GM12891 (cell line): ENCODE measurements at regions not wholly inside any gene's neighbourhood (a gene's known extent, or its start where the extent isn't known, plus 50 kb on each side); places are given as distances from the start of the nearest gene placed in this dataset.
A peak's percentile ranks its signal among the peaks of the same experiment; 100 is the strongest.
"Not testable (repeated sequence)": the region's sequence is repeated elsewhere in the genome, so short reads cannot be mapped to it uniquely, and the experiment has no call there.

Experiments used
- DNase-seq: peaks from one replicate; pipeline ENCODE4 v3.0.0; 2011; ENCODE audit warnings: low spot score; ENCODE audit not compliant: insufficient read length
- FAIRE-seq: peaks from 2 replicates; lab custom pipeline; 2011; peaks lifted over from hg19 to GRCh38; lab: Jason Lieb, UNC
- PAX5 ChIP-seq: IDR thresholded peaks from 2 replicates; pipeline ENCODE4 v1.6.1; 2011; ENCODE audit warnings: low read length, moderate library complexity, mild to moderate bottlenecking; ENCODE audit not compliant: insufficient read depth, severe bottlenecking
- POLR2A ChIP-seq: IDR thresholded peaks from 2 replicates; pipeline ENCODE4 v1.6.1; 2011; ENCODE audit warnings: low read depth, low read length, control low read depth
- POLR2AphosphoS5 ChIP-seq: IDR thresholded peaks from 2 replicates; pipeline ENCODE4 v1.6.1; 2011; ENCODE audit warnings: low read depth, low read length, control low read depth
- POU2F2 ChIP-seq: IDR thresholded peaks from 2 replicates; pipeline ENCODE4 v1.6.1; 2011; ENCODE audit warnings: low read depth, mild to moderate bottlenecking, control low read depth, low read length, moderate library complexity
- SPI1 ChIP-seq: IDR thresholded peaks from 2 replicates; pipeline ENCODE4 v1.6.1; 2011; ENCODE audit warnings: low read depth, low read length, control low read depth
- TAF1 ChIP-seq: IDR thresholded peaks from 2 replicates; pipeline ENCODE4 v1.6.1; 2011; ENCODE audit warnings: low read depth, low read length, control low read depth

DNA sequence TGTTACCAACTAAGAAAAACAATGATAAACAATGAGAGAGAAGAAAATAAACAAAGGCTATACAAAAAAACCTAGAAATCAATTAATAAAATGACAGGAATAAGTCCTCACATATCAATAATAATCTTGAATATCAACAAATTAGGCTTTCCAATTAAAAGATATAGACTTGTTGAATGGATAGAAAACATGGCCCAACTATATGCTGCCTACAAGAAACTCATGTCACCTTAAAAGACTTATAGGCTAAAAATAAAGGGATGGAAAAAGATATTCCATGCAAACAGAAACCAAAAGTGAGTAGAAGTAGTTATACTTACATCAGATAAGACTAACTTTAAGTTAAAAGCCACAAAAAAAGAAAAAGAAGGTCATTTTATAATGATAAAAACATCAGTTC lies 183.9 kb downstream of the MYRFL start:
- DNase-seq, result no peak
- no peak for FAIRE-seq
- TF ChIP-seq POLR2A, result no peak
- TF ChIP-seq POLR2AphosphoS5, result no peak
- TF ChIP-seq POU2F2, result no peak
- no peak for TF ChIP-seq PAX5
- TF ChIP-seq TAF1, result no peak
- no peak for TF ChIP-seq SPI1

DNA sequence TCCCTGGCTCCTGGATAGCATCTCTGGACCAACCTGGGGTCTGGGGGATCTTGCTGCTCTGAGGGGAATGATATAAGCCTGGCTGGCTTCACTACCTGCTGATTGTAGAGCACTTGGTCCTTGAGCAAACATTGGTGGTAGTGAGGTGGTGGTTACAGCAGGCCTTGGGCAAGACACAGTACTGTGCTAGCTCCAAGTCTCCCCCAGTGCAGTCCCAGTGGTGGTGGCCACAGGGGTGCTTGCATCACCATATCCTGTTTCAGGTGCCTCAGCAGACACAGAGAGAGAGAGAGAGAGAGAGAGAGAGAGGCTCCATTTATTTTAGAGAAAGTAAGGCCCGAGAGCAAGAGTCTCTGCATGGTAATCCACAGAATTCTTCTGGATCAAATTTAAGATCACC lies 186.3 kb downstream of the MYRFL start:
- FAIRE-seq, result no peak
- DNase-seq, result no peak
- no peak for TF ChIP-seq POLR2AphosphoS5
- no peak for TF ChIP-seq POU2F2
- TF ChIP-seq TAF1, result no peak
- TF ChIP-seq POLR2A, result no peak
- TF ChIP-seq PAX5, result no peak
- no peak for TF ChIP-seq SPI1

DNA sequence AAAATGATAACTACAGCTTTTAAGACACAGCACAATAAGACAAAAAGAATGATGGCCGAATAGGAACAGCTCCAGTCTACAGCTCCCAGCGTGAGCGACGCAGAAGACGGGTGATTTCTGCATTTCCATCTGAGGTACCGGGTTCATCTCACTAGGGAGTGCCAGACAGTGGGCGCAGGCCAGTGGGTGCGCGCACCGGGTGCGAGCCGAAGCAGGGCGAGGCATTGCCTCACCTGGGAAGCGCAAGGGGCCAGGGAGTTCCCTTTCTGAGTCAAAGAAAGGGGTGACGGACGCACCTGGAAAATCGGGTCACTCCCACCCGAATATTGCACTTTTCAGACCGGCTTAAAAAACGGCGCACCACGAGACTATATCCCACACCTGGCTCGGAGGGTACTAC lies 188.0 kb downstream of the MYRFL start:
- FAIRE-seq, DNase-seq: not testable (repeated sequence)

DNA sequence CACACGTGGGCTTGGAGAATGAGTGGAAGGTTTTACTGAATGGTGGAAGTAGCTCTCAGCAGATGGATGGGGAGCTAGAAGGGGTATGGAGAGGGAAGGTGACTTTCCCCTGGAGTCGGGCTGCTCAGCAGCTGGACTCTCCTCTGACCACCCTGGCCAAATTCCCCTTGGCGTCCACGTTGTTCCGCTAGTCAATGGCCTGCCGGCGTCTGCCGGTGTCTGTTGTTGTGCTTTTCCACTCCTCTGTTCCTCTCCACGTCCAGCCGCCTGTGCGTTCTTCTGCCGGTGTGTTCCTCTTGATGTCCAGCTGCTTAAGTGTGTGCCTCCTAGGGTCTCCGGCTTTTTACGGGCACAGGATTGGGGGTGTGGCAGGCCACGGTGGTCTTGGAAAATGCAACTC lies 203.5 kb downstream of the MYRFL start:
- DNase-seq (no peak), FAIRE-seq (no peak)
- TF ChIP-seq TAF1, result no peak
- TF ChIP-seq SPI1, result no peak
- no peak for TF ChIP-seq POLR2A
- no peak for TF ChIP-seq POU2F2
- TF ChIP-seq POLR2AphosphoS5, result no peak
- TF ChIP-seq PAX5, result no peak

DNA sequence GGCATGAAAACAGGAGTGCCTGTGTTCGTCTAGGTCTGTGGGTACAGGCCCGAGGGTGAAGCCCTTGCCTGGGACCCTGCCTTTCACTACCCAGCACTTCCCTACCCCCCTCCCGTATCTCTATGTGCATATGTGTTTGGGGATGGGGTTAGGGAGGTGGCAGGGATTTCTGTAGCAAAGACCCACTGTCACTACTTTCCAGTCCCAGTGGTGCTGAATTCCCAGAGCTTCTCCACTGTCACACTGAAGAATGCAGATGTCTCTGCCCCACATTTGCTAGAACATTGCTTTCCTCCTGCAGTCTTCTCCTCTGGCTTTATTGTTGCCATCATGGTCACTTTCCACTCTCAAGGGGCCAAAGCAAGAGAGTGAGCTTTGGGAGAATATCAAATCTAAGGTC lies 203.9 kb downstream of the MYRFL start:
- no peak for DNase-seq
- no peak for TF ChIP-seq SPI1
- TF ChIP-seq POLR2A, result no peak
- TF ChIP-seq PAX5, result no peak
- no peak for TF ChIP-seq POU2F2
- no peak for TF ChIP-seq TAF1
- TF ChIP-seq POLR2AphosphoS5, result no peak
- no peak for FAIRE-seq

DNA sequence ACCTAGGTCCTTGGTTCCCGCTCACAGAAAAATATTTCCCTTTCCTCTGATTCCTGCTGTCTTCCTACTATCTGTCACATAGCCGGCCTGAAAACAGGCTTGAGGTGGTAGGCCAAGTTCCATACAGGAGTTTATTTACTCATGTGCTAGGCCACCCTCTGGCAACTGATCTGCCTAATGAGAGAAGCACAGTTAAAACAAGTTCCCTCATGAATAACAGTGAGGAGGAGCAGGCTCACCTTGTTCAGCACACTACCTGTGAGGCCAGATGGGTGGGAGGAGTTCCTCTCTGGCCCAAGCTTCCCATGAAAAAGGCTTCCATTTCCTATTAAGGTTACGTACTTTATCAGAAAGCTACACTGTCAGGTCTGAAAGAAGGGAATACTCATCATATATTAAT lies 206.0 kb downstream of the MYRFL start:
- DNase-seq (no peak), FAIRE-seq (no peak)
- TF ChIP-seq TAF1 (no peak), SPI1 (no peak), POLR2AphosphoS5 (no peak)

DNA sequence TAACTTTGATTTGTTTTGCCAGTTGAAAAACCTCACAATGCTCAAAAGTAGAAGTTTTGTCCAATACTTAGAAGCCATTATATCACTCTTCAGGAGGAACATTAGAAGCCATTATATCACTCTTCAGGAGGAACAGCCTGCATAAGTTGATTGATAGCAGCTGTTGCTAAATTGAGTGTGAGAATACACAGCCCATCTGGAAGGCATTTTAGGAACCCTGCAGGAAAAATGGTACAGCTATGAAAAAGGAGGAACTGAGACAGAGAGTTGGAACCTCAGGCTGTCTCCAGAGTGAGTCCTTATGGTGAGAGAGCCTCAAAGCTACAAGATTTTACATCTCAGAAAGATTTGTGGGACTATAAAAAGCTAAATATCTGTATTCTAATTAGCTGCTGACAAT lies 207.0 kb downstream of the MYRFL start:
- TF ChIP-seq POU2F2, result no peak
- TF ChIP-seq SPI1, result peak; percentile 69
- DNase-seq (no peak), FAIRE-seq (no peak)

DNA sequence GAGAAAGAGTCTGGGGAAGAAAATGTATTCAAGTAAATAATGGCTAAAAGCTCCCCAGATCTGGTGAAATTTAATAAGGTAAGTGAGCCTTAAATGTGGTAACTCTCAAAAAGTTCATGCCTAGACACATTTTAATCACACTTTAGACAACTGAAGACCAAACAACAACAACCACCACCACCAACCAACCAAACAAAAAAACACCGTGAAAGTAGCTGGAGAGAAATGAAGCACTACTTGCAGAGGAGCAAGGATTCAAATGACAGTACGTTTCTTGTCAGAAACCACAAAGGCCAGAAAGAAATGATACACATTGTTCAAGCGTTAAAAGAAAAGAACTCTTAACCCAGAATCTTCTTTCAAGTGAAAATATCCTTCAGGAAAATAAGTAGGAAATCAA lies 208.3 kb downstream of the MYRFL start:
- TF ChIP-seq SPI1 (no peak), POLR2A (no peak), PAX5 (no peak), POU2F2 (no peak), POLR2AphosphoS5 (no peak), TAF1 (no peak)
- FAIRE-seq (peak; percentile 40), DNase-seq (no peak)

DNA sequence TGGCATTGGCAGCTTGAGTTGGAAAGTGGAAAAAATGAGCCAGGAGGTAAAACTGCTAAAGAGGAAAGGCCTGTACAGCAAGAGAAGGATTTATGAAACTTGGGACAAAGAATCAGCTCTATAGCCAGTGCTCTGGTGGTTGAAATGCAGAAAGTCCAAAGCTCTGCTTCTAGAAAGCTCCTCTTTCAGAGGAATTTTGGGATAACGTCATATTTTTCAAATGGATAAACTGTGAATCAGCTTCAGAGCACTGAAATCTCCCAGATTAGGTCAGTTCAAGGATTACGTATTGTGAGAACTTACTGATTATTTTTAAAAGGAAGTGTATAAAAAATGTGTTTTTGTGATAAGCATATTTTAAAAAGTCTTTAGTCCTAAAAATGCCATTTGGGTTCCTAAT lies 203.1 kb upstream of the CNOT2 start:
- DNase-seq, result no peak
- FAIRE-seq, result no peak
- TF ChIP-seq PAX5 (no peak), SPI1 (no peak), POU2F2 (no peak), POLR2AphosphoS5 (no peak), TAF1 (no peak), POLR2A (no peak)

DNA sequence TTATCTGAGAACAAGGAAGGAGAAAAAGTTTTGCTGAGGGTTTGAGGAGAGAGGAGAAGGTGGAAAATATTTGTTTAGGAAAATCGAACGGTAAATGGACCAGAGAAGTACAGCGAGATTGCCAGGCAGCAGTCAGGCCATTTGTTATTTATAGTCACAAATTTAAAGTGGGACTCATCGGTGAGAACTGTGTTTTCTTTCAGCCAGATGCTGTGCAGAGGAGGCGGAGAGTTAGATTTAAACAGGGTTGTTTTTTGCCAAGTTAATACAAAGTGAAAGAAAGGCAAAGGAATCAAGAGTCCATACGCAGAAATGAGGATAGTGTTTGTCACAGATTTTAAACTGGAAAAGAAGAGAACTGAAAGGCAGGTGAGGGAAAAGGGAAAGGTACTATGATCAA lies 200.6 kb upstream of the CNOT2 start:
- FAIRE-seq, result no peak
- no peak for DNase-seq
- no peak for TF ChIP-seq PAX5
- no peak for TF ChIP-seq SPI1
- TF ChIP-seq POLR2A, result no peak
- no peak for TF ChIP-seq POU2F2
- no peak for TF ChIP-seq TAF1
- no peak for TF ChIP-seq POLR2AphosphoS5

DNA sequence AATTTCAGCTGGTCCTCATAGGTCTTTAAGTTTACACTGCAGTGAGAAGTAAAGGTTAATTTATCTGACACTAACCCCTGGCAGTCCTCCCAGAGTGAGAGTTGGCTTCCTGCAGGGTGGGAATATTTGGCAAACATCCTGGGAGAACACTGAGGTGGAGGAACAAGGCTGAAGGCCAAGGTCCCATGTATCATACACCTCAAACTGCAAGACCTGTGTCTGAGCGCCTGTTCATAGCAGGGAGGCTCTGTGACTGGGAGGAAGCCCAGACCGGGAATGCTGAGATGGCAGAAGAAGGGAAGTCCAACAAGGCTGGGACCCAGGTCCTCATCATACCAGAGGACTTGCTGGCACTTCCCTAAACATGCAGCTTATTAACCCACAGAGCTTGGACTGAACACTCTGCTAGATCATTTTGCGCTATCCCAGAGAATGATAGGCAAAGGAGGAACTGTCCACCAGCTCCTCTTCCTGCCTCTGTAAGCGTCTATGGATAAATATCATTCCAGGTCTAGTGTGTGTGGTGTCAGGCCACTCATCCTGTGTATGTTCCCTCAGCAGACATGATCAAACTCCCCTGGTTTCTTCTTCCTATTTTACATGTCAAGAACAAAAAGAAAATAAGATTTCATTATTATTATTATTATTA lies 199.6 kb upstream of the CNOT2 start:
- DNase-seq (no peak), FAIRE-seq (peak; percentile 5)
- TF ChIP-seq TAF1, result no peak
- no peak for TF ChIP-seq POLR2AphosphoS5
- no peak for TF ChIP-seq POU2F2
- TF ChIP-seq POLR2A, result no peak
- TF ChIP-seq PAX5, result no peak
- TF ChIP-seq SPI1, result no peak
